PC-9 (cell line): ENCODE measurements at regions not wholly inside any gene's neighbourhood (a gene's known extent, or its start where the extent isn't known, plus 50 kb on each side); places are given as distances from the start of the nearest gene placed in this dataset.

Experiments used
- CTCF ChIP-seq: fragments of 200-600 bp; sonication (generic); conservative IDR thresholded peaks from 2 replicates; pipeline ENCODE4 v1.6.1; 2017; ENCODE audit warnings: mixed run types, antibody characterized with exemption, mild to moderate bottlenecking, moderate library complexity
- EZH2 ChIP-seq: fragments of 200-600 bp; sonication (generic); IDR thresholded peaks from 2 replicates; pipeline ENCODE4 v1.8.0; 2017; ENCODE audit warnings: antibody characterized with exemption, low read depth

- TF ChIP-seq EZH2 (no peak), CTCF (no peak)
These were observed 102.1 kb upstream of the PEX5L start for GRCh38 chr3:180138871-180139270.
